Left ventricle myocardium inferior (tissue), 1 donor: ENCODE measurements at regions not wholly inside any gene's neighbourhood (a gene's known extent, or its start where the extent isn't known, plus 50 kb on each side); places are given as distances from the start of the nearest gene placed in this dataset.

Experiments used
- DNase-seq: peaks from one replicate; pipeline ENCODE4 v3.0.0-alpha.2; 2020
- H3K27ac ChIP-seq: fragments of 200-600 bp; replicated peaks from 2 replicates; pipeline ENCODE4 v1.8.0; 2021
- H3K27me3 ChIP-seq: fragments of 200-600 bp; 2 replicates; pipeline ENCODE4 v1.8.0; 2021; ENCODE audit warnings: low read depth
- H3K36me3 ChIP-seq: fragments of 200-600 bp; 2 replicates; pipeline ENCODE4 v1.8.0; 2021
- H3K4me1 ChIP-seq: fragments of 200-600 bp; 2 replicates; pipeline ENCODE4 v1.8.0; 2021
- H3K4me3 ChIP-seq: fragments of 200-600 bp; 2 replicates; pipeline ENCODE4 v1.8.0; 2021; ENCODE audit warnings: mild to moderate bottlenecking, moderate library complexity
- H3K9me3 ChIP-seq: fragments of 200-600 bp; replicated peaks from 2 replicates; pipeline ENCODE4 v1.8.0; 2021
- CTCF ChIP-seq: fragments of 200-600 bp; IDR thresholded peaks from 2 replicates; pipeline ENCODE4 v1.8.0; 2021; ENCODE audit warnings: antibody characterized with exemption, mild to moderate bottlenecking, borderline replicate concordance
- intact Hi-C: fragments of 100-400 bp; cut with micrococcal nuclease; formaldehyde crosslinking; loops from one replicate; pipeline ENCODE4 v1.11.0; 2022
- donor health status: DM: no; HTN: yes; CAD: no; lungs with severe emphysema.

DNA sequence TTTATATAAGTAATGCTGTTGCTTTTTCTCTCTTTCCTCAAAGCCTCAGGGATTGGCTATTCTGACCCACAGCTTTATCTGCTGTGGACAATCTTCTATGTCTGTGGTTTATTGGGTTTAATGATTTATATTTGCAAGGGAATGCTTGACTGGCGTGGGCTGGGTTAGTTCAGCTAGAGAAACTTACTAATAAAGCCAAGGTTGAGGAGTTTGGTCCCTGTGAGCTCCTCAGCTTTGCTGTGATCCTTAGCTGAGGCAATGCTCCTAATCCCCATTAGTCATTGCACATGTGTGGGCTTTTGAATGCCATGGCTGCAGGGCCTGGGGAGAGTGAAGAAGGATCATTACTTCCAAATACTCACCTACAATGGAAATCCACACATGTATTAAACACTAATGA is 179.3 kb downstream of the ZNF326 start:
- Histone ChIP-seq H3K36me3 (no peaks in the 10 kb centered on the region), H3K9me3 (peaks cover 6% of the 10 kb centered on the region), H3K27me3 (no peaks in the 10 kb centered on the region), H3K27ac (no peak overlapping the region), H3K4me3 (no peak overlapping the region), H3K4me1 (no peaks in the 10 kb centered on the region)
- DNase-seq, result no peak
- intact Hi-C loops, result no loop called here
- TF ChIP-seq CTCF, result no peak

GRCh38 chr1:90162216-90162615 is 167.3 kb downstream of the ZNF326 start:
- no peak overlapping the region for H3K27ac ChIP-seq
- H3K9me3 ChIP-seq, result peaks cover under 1% of the 10 kb centered on the region
- peaks cover 6% of the 10 kb centered on the region for H3K27me3 ChIP-seq
- TF ChIP-seq CTCF, result no peak
- intact Hi-C loops, result no loop called here
- no peak overlapping the region for H3K4me3 ChIP-seq
- H3K36me3 ChIP-seq, result no peaks in the 10 kb centered on the region
- DNase-seq, result no peak
- H3K4me1 ChIP-seq, result no peaks in the 10 kb centered on the region

- no peaks in the 10 kb centered on the region for H3K9me3 ChIP-seq
- intact Hi-C loops, result no loop called here
- H3K27me3 ChIP-seq, result no peaks in the 10 kb centered on the region
- H3K36me3 ChIP-seq, result no peaks in the 10 kb centered on the region
- no peak overlapping the region for H3K4me3 ChIP-seq
- H3K4me1 ChIP-seq, result no peaks in the 10 kb centered on the region
- TF ChIP-seq CTCF, result no peak
- no peak overlapping the region for H3K27ac ChIP-seq
- DNase-seq, result no peak
Measured at GRCh38 chr1:90161625-90162024, 166.7 kb downstream of the ZNF326 start.

DNA sequence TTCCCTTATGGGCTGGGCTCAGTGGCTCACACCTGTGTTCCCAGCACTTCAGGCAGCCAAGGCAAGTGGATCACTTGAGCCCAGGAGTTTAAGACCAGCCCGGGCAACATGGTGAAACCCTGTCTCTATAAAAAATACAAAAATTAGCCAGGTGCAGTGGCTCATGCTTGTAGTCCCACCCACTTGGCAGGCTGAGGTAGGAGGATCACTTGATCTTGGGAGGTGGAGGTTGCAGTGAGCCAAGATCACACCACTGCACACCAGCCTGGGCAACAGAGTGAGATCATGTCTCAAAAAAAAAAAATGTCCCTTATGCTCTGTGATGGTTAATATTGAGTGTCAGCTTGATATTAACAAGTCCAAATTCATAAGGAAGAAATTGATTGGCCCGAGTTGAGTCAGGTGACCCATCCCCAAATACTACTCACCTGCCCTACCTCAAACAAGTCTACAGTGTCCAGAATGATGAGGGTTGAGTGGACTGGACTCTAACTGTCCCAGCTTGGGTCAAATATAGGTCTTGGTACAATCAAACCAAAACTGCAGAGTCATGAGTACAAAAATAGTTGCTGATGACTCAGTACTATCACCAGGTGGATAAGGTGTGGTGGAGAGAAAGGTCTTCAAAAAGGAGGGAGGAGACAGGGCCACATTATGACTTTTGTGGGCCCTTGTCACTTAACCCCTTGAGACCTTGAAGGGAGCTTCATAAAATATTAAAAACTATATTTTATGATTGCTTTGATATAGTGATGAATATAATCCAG is 161.0 kb downstream of the ZNF326 start:
- DNase-seq, result no peak
- Histone ChIP-seq H3K36me3 (no peaks in the 10 kb centered on the region), H3K27ac (no peak overlapping the region), H3K27me3 (no peaks in the 10 kb centered on the region), H3K4me3 (no peak overlapping the region), H3K4me1 (no peaks in the 10 kb centered on the region), H3K9me3 (peaks cover 16% of the 10 kb centered on the region)
- no peak for TF ChIP-seq CTCF
- intact Hi-C loops, result no loop called here

DNA sequence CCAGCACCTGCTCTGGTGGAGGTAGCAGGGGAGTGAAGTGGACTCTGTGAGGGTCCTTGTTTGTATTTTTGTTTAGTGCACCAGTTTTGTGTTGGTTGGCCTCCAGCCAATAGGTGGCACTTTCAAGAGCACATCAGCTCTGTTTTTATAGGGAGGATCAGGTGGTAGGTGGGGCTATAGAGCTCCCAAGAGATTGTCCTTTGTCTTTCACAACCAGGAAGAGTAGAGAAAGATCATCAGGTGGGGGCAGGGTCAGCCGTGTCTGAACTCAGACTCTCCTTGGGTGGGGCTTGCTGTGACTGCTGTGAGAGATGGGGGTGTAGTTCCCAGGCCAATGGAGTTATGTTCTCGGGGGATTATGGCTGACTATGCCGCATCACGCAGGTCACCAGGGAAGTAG is 159.8 kb downstream of the ZNF326 start:
- Histone ChIP-seq H3K9me3 (peaks cover 20% of the 10 kb centered on the region), H3K36me3 (no peaks in the 10 kb centered on the region), H3K4me1 (no peaks in the 10 kb centered on the region), H3K27me3 (no peaks in the 10 kb centered on the region), H3K27ac (no peak overlapping the region), H3K4me3 (no peak overlapping the region)
- intact Hi-C loops, result no loop called here
- no peak for DNase-seq
- no peak for TF ChIP-seq CTCF

- H3K4me3 ChIP-seq, result no peak overlapping the region
- H3K27ac ChIP-seq, result no peak overlapping the region
- no peak for DNase-seq
- H3K36me3 ChIP-seq, result no peaks in the 10 kb centered on the region
- H3K9me3 ChIP-seq, result peaks cover 20% of the 10 kb centered on the region
- TF ChIP-seq CTCF, result no peak
- no peaks in the 10 kb centered on the region for H3K4me1 ChIP-seq
- no peaks in the 10 kb centered on the region for H3K27me3 ChIP-seq
- intact Hi-C loops, result no loop called here
Measured at GRCh38 chr1:90149101-90149500, 154.2 kb downstream of the ZNF326 start.
